HepG2 (cell line): ENCODE measurements at regions not wholly inside any gene's neighbourhood (a gene's known extent, or its start where the extent isn't known, plus 50 kb on each side); places are given as distances from the start of the nearest gene placed in this dataset.

Experiments used
- ATAC-seq: fragments of 200-7000 bp; cut with Tn5 transposase; 3 replicates; pipeline ENCODE4 v1.9.1; 2020; ENCODE audit warnings: mild to moderate bottlenecking, moderate library complexity
- BruUV-seq: library from RNA; stranded (reverse); fragments of 400-500 nt; replicated peaks from 2 replicates; lab custom pipeline; 2021; lab: Mats Ljungman, UMichigan
- CTCF ChIA-PET: fragments of 300-600 bp; formaldehyde crosslinking; extraction: SDS; loops from one replicate; lab custom pipeline; 2021; ENCODE audit warnings: low total read pairs, inconsistent platforms, low intra/inter-chr PET ratio; lab: Yijun Ruan, JAX
- POLR2A ChIA-PET: fragments of 350-600 bp; sonication (Branson Sonifier 250); formaldehyde crosslinking; loops from one replicate; lab custom pipeline; 2020; ENCODE audit warnings: antibody characterized with exemption, inconsistent platforms; lab: Yijun Ruan, JAX
- DNase-seq: peaks from one replicate; pipeline ENCODE4 v3.0.0-alpha.2; 2015; ENCODE audit warnings: low spot score
- FAIRE-seq: peaks from 3 replicates; lab custom pipeline; 2011; peaks lifted over from hg19 to GRCh38; lab: Jason Lieb, UNC
- H2AFZ ChIP-seq: one replicate; pipeline ENCODE4 v1.6.1; 2011; ENCODE audit warnings: low read length, inconsistent platforms
- H3K27ac ChIP-seq: fragments of 300-600 bp; 3 replicates; pipeline ENCODE4 v1.8.0; 2011; ENCODE audit warnings: mixed run types, mild to moderate bottlenecking, mixed read lengths, low read length, inconsistent platforms; ENCODE audit not compliant: insufficient read depth; ENCODE audit errors: extremely low read length
- H3K27me3 ChIP-seq, 2 experiments: fragments of 200-600 bp in 1 of 2; 2 replicates in 1 of 2; 3 replicates in 1 of 2; pipeline versions ENCODE4 v1.6.0 to v1.8.0; 2011; ENCODE audit warnings: low read length in 2 of 2, mild to moderate bottlenecking in 2 of 2, moderate library complexity in 2 of 2, inconsistent platforms in 1 of 2; ENCODE audit not compliant: insufficient read depth in 2 of 2, control insufficient read depth in 1 of 2
- H3K36me3 ChIP-seq, 2 experiments: fragments of 200-600 bp in 1 of 2; replicated peaks in 1 of 2; 2 replicates in 1 of 2; 3 replicates in 1 of 2; pipeline versions ENCODE4 v1.5.1 to v1.8.0; 2011; ENCODE audit warnings: low read length in 2 of 2, inconsistent platforms in 1 of 2; ENCODE audit not compliant: insufficient read depth in 2 of 2, control insufficient read depth in 1 of 2
- H3K4me1 ChIP-seq: 2 replicates; pipeline ENCODE4 v1.5.1; 2012; ENCODE audit warnings: low read length, inconsistent platforms; ENCODE audit not compliant: insufficient read depth
- H3K4me2 ChIP-seq: 2 replicates; pipeline ENCODE4 v1.6.0; 2011; ENCODE audit warnings: low read depth, low read length, inconsistent platforms
- H3K4me3 ChIP-seq, 3 experiments: fragments of 200-600 bp in 1 of 3; sonication (generic), shearing (Covaris generic) in 1 of 3; replicated peaks in 1 of 3; 2 replicates each; pipeline ENCODE4 v1.5.1; 2011 to 2016; ENCODE audit warnings: low read length in 3 of 3, inconsistent platforms in 2 of 3, low read depth in 2 of 3, mild to moderate bottlenecking in 2 of 3, control low read depth in 1 of 3, mixed read lengths in 1 of 3; ENCODE audit not compliant: insufficient read depth in 1 of 3
- H3K79me2 ChIP-seq: one replicate; pipeline ENCODE4 v1.6.1; 2011; ENCODE audit warnings: low read length, inconsistent platforms; ENCODE audit not compliant: insufficient read depth
- H3K9ac ChIP-seq: 2 replicates; pipeline ENCODE4 v1.6.0; 2011; ENCODE audit warnings: mild to moderate bottlenecking, low read depth, low read length, inconsistent platforms; ENCODE audit not compliant: insufficient read depth
- H3K9me3 ChIP-seq: 2 replicates; pipeline ENCODE4 v1.5.1; 2012; ENCODE audit warnings: mild to moderate bottlenecking, low read length
- H4K20me1 ChIP-seq: 2 replicates; pipeline ENCODE4 v1.6.0; 2011; ENCODE audit warnings: inconsistent platforms, mild to moderate bottlenecking, low read length, moderate library complexity; ENCODE audit not compliant: insufficient read depth
- ASH2L ChIP-seq: fragments of 300-600, 200-600 bp; sonication (generic); IDR thresholded peaks from 2 replicates; pipeline ENCODE4 v1.7.0; 2017; ENCODE audit warnings: low read depth, mild to moderate bottlenecking, moderate library complexity, mixed read lengths, low read length; ENCODE audit not compliant: insufficient read length
- MLLT10 ChIP-seq: sonication (generic); formaldehyde crosslinking; IDR thresholded peaks from 2 replicates; pipeline ENCODE4 v1.4.0; 2020; ENCODE audit warnings: missing genetic modification reagents
- MTF2 ChIP-seq: sonication (generic); formaldehyde crosslinking; IDR thresholded peaks from 2 replicates; pipeline ENCODE4 v1.5.0; 2020; ENCODE audit warnings: missing genetic modification reagents, borderline replicate concordance
- NFE2L1 ChIP-seq: sonication (generic); formaldehyde crosslinking; IDR thresholded peaks from 2 replicates; pipeline ENCODE4 v1.4.0; 2020; ENCODE audit warnings: missing genetic modification reagents, mild to moderate bottlenecking, borderline replicate concordance
- RFX5 ChIP-seq: IDR thresholded peaks from 2 replicates; pipeline ENCODE4 v1.6.1; 2011; ENCODE audit warnings: low read depth, low read length, improper control_type of control experiment
- ZMYM4 ChIP-seq: sonication (generic); formaldehyde crosslinking; IDR thresholded peaks from 2 replicates; pipeline ENCODE4 v1.8.1; 2023; ENCODE audit warnings: mild to moderate bottlenecking, missing genetic modification reagents
- ZNF232 ChIP-seq: sonication (generic); formaldehyde crosslinking; IDR thresholded peaks from 2 replicates; pipeline ENCODE4 v1.4.0; 2020; ENCODE audit warnings: missing genetic modification reagents, borderline replicate concordance
- ZNF3 ChIP-seq: IDR thresholded peaks from 2 replicates; pipeline ENCODE4 v1.7.0; 2017; ENCODE audit warnings: inconsistent platforms
- ZNF598 ChIP-seq: sonication (generic); formaldehyde crosslinking; IDR thresholded peaks from 2 replicates; pipeline ENCODE4 v1.5.1; 2020; ENCODE audit warnings: mild to moderate bottlenecking, missing genetic modification reagents, borderline replicate concordance
- ZNF670 ChIP-seq: sonication (generic); formaldehyde crosslinking; IDR thresholded peaks from 2 replicates; pipeline ENCODE4 v1.8.0; 2022; ENCODE audit warnings: mild to moderate bottlenecking, missing genetic modification reagents, borderline replicate concordance
- WGBS: methylation state at CpG from one replicate; pipeline ENCODE4 v1.1.6; 2017; ENCODE audit warnings: low lambda C conversion rate; 5-methylcytosine and 5-hydroxymethylcytosine counted together
- in situ Hi-C: cut with HindIII; loops from 2 replicates; pipeline ENCODE4 v1.10.0; 2017; ENCODE audit warnings: low pct_unique_long_range_greater_than_20kb; ENCODE audit not compliant: extremely low pct_ligation_motif_present
- intact Hi-C: fragments of 100-400 bp; cut with micrococcal nuclease; formaldehyde crosslinking; loops from one replicate; pipeline ENCODE4 v1.10.0; 2022; ENCODE audit not compliant: unreplicated experiment
- TF ChIP-seq, protein P1 (sequence below): sonication (generic); formaldehyde crosslinking; IDR thresholded peaks from 2 replicates; pipeline ENCODE4 v1.4.0; 2020; ENCODE audit warnings: mild to moderate bottlenecking, missing genetic modification reagents

DNA sequence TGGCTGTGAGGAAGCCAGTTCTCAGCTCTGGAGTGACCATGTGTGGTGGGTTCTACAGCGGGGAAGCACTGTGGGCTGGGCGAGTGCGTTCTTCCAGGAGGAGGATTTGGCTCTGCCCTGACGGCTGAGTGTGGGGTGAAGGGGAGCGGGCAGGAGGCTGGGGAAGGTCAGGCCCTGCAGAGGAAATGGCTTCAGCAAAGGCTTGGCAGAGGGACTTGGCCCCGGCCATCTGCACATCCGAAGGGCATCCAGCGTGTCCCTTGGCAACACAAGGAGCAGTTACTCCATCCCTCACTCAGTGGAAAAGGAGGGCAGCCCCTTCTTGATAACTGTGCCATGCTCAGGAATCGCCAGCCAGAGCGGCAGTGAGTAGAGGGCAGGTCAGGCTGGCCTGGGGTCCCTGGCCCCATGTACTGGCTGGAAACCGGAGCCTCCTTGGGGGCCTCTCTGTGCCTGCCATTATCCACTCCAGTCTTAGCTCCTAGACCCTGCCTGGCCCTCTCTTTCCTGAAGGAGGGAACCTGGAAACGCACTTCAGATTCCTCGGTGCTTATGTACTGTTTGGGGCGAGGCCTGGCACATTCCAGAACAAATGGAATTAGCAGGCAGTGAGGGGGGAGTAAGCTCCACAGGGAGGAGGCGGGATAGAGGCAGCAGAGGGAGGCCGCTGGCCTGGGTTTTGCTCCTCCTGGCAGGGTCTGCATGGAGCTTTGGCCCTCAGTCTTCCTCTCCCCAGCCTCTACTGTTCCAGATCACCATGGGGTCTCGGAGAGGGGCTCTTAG, 133.6 kb upstream of the NCOR2 start (continued):
- TF ChIP-seq MTF2 (CRISPR knock-in tag) (no peak), MLLT10 (CRISPR knock-in tag) (no peak), ZNF232 (no peak), RFX5 (no peak)

- intact Hi-C loops = no loop called here
- H3K4me2 ChIP-seq = no peak overlapping the region
- H3K9me3 ChIP-seq = no peaks in the 10 kb centered on the region
- no peak overlapping the region for H3K4me3 ChIP-seq
- TF ChIP-seq, protein P1, sequence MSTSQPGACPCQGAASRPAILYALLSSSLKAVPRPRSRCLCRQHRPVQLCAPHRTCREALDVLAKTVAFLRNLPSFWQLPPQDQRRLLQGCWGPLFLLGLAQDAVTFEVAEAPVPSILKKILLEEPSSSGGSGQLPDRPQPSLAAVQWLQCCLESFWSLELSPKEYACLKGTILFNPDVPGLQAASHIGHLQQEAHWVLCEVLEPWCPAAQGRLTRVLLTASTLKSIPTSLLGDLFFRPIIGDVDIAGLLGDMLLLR (CRISPR knock-in tag) = no peak
- no peak for TF ChIP-seq ASH2L
- TF ChIP-seq ZNF3 (CRISPR knock-in tag) = no peak
- TF ChIP-seq ZMYM4 (CRISPR knock-in tag) = no peak
- no peak for TF ChIP-seq ZNF670 (CRISPR knock-in tag)
- no peak for TF ChIP-seq NFE2L1 (CRISPR knock-in tag)
- no peak for TF ChIP-seq ZNF598 (CRISPR knock-in tag)
- DNase-seq = no peak
- peaks cover 10 to 68% of the 10 kb centered on the region in 2 experiments for H3K27me3 ChIP-seq
- WGBS = 61% methylated on average over 14 of the region's 14 CpGs
- FAIRE-seq = no peak
- CTCF ChIA-PET = no interaction called here
- H3K27ac ChIP-seq = no peak overlapping the region
- no peak overlapping the region for H2AFZ ChIP-seq
- H3K79me2 ChIP-seq = no peaks in the 10 kb centered on the region
- H3K36me3 ChIP-seq = no peaks in the 10 kb centered on the region
- ATAC-seq = no peak
- in situ Hi-C loops = no loop called here
- peaks cover 24% of the 10 kb centered on the region for H3K4me1 ChIP-seq
- POLR2A ChIA-PET = no interaction called here
- no TSS peak for BruUV-seq
- no peak overlapping the region for H3K9ac ChIP-seq
- no peaks in the 10 kb centered on the region for H4K20me1 ChIP-seq
Measured at GRCh38 chr12:124699909-124700308, 132.5 kb upstream of the NCOR2 start.
